CD14-positive monocyte (primary cell): ENCODE measurements at regions not wholly inside any gene's neighbourhood (a gene's known extent, or its start where the extent isn't known, plus 50 kb on each side); places are given as distances from the start of the nearest gene placed in this dataset.

Source experiments
- DNase-seq, 3 donors: peaks; one replicate each; pipeline ENCODE4 v3.0.0-alpha.2; 2011 to 2022
- H2AFZ ChIP-seq: 2 replicates; pipeline ENCODE4 v1.6.0; 2012; ENCODE audit warnings: mild to moderate bottlenecking, low read depth, low read length, inconsistent platforms; ENCODE audit not compliant: insufficient read depth, poor library complexity, severe bottlenecking
- H3K27ac ChIP-seq, 2 donors: 1 replicate in 1 of 2; 2 replicates in 1 of 2; pipeline ENCODE4 v1.5.1; 2012 to 2013; ENCODE audit warnings: low read length in 2 of 2, control low read depth in 1 of 2, inconsistent platforms in 1 of 2, low read depth in 1 of 2, mild to moderate bottlenecking in 1 of 2
- H3K27me3 ChIP-seq, 2 donors: one replicate each; pipeline versions ENCODE4 v1.6.0 to v1.6.1; 2011 to 2013; ENCODE audit warnings: low read length in 2 of 2; ENCODE audit not compliant: control insufficient read depth in 2 of 2, insufficient read depth in 2 of 2
- H3K36me3 ChIP-seq, 2 donors: replicated peaks in 1 of 2; 1 replicate in 1 of 2; 2 replicates in 1 of 2; pipeline versions ENCODE4 v1.5.1 to v1.6.1; 2012 to 2013; ENCODE audit warnings: low read length in 2 of 2, control low read depth in 1 of 2, inconsistent platforms in 1 of 2, mild to moderate bottlenecking in 1 of 2; ENCODE audit not compliant: insufficient read depth in 2 of 2, control insufficient read depth in 1 of 2
- H3K4me1 ChIP-seq, 2 donors: 1 replicate in 1 of 2; 2 replicates in 1 of 2; pipeline versions ENCODE4 v1.5.1 to v1.6.1; 2012 to 2013; ENCODE audit warnings: low read length in 2 of 2, control low read depth in 1 of 2, inconsistent platforms in 1 of 2, mild to moderate bottlenecking in 1 of 2, moderate library complexity in 1 of 2; ENCODE audit not compliant: insufficient read depth in 2 of 2, control insufficient read depth in 1 of 2
- H3K4me2 ChIP-seq: replicated peaks from 2 replicates; pipeline ENCODE3; 2012; ENCODE audit warnings: low read length, moderate library complexity, mild to moderate bottlenecking; ENCODE audit not compliant: poor library complexity, severe bottlenecking; ENCODE audit errors: extremely low read depth
- H3K4me3 ChIP-seq, 3 experiments: fragments of 200-600 bp in 1 of 3; sonication (generic) in 1 of 3; replicated peaks in 1 of 3; 1 replicate in 2 of 3; 2 replicates in 1 of 3; pipeline ENCODE4 v1.5.1; 2011 to 2013; ENCODE audit warnings: low read length in 3 of 3, mild to moderate bottlenecking in 3 of 3, control low read depth in 2 of 3, low read depth in 2 of 3, inconsistent platforms in 1 of 3, moderate library complexity in 1 of 3
- H3K79me2 ChIP-seq: 2 replicates; pipeline ENCODE4 v1.6.0; 2012; ENCODE audit warnings: mild to moderate bottlenecking, control low read depth, inconsistent platforms, low read length, moderate library complexity; ENCODE audit not compliant: insufficient read depth
- H3K9ac ChIP-seq: 2 replicates; pipeline ENCODE4 v1.6.0; 2017; ENCODE audit warnings: low read length, mild to moderate bottlenecking; ENCODE audit not compliant: insufficient read depth, poor library complexity, severe bottlenecking
- H3K9me3 ChIP-seq, 2 donors: replicated peaks in 1 of 2; 1 replicate in 1 of 2; 2 replicates in 1 of 2; pipeline versions ENCODE4 v1.5.1 to v1.6.1; 2012 to 2013; ENCODE audit warnings: low read length in 2 of 2, control low read depth in 1 of 2; ENCODE audit not compliant: control insufficient read depth in 1 of 2, insufficient read depth in 1 of 2
- H4K20me1 ChIP-seq: 2 replicates; pipeline ENCODE4 v1.6.0; 2012; ENCODE audit warnings: mild to moderate bottlenecking, low read length, control low read depth, moderate library complexity; ENCODE audit not compliant: insufficient read depth
- H3K27ac Mint-ChIP-seq, 7 donors: one replicate each; pipeline ENCODE4 v1.8.0; 2020; ENCODE audit warnings: mild to moderate bottlenecking in 7 of 7, mixed read lengths in 7 of 7, moderate library complexity in 6 of 7, inconsistent platforms in 2 of 7
- H3K27me3 Mint-ChIP-seq, 3 donors: one replicate each; pipeline ENCODE4 v1.8.0; 2021 to 2022; ENCODE audit warnings: low read depth in 3 of 3, mild to moderate bottlenecking in 3 of 3, mixed read lengths in 3 of 3, moderate library complexity in 3 of 3, inconsistent platforms in 1 of 3
- H3K36me3 Mint-ChIP-seq, 2 donors: one replicate each; pipeline ENCODE4 v1.8.0; 2020; ENCODE audit warnings: mixed read lengths in 2 of 2, inconsistent platforms in 1 of 2, mild to moderate bottlenecking in 1 of 2
- H3K4me1 Mint-ChIP-seq: one replicate; pipeline ENCODE4 v1.8.0; 2020; ENCODE audit warnings: mild to moderate bottlenecking, mixed read lengths
- H3K4me3 Mint-ChIP-seq, 2 donors: one replicate each; pipeline ENCODE4 v1.8.0; 2020; ENCODE audit warnings: mild to moderate bottlenecking in 2 of 2, mixed read lengths in 2 of 2, moderate library complexity in 1 of 2
- H3K9me3 Mint-ChIP-seq, 7 donors: one replicate each; pipeline ENCODE4 v1.8.0; 2020 to 2022; ENCODE audit warnings: mixed read lengths in 7 of 7, mild to moderate bottlenecking in 6 of 7, moderate library complexity in 6 of 7, inconsistent platforms in 2 of 7
- WGBS: methylation state at CpG from one replicate; pipeline ENCODE4 v1.1.5; 2013; ENCODE audit warnings: missing lambda C conversion rate; ENCODE audit not compliant: insufficient coverage; 5-methylcytosine and 5-hydroxymethylcytosine counted together
- intact Hi-C, 2 donors: fragments of 100-400 bp; cut with micrococcal nuclease; formaldehyde crosslinking; loops; one replicate each; pipeline versions ENCODE4 v1.15.0 to v1.15.1; 2023
- TF ChIP-seq, protein P1 (sequence below): fragments of 200-600 bp; IDR thresholded peaks from one replicate; pipeline ENCODE4 v1.8.0; 2022; ENCODE audit warnings: antibody characterized with exemption, mild to moderate bottlenecking

DNA sequence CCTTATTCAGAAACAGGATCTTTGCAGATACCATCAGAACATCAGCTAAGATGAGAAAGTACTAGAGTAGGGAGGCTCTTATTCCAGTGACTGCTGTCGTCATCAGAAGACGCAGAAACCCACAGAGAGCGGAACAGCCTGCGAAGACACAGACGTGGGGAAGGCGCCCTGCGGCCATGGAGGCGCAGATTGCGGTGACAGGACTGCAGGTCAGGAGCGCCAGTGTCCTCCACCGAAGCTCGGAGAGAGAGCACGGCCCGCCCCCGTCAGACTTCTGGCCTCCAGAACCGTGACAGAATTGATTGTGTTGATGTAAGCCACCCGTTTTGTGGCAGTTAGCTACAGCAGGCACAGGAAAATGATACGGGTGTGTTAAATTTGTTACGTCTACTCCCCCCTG, 275.5 kb downstream of the EFNB2 start:
- Histone ChIP-seq H3K27me3 (no peaks in the 10 kb centered on the region), H3K4me3 (no peak overlapping the region), H3K27ac (no peak overlapping the region), H3K4me1 (no peaks in the 10 kb centered on the region), H3K4me2 (no peak overlapping the region), H4K20me1 (no peaks in the 10 kb centered on the region), H3K36me3 (no peaks in the 10 kb centered on the region), H3K9ac (no peak overlapping the region), H3K79me2 (no peaks in the 10 kb centered on the region), H3K9me3 (peaks cover 24 to 29% of the 10 kb centered on the region in 2 donors), H2AFZ (no peak overlapping the region)
- H3K4me1 Mint-ChIP-seq = no peaks in the 10 kb centered on the region
- intact Hi-C loops = no loop called here
- no peak overlapping the region for H3K4me3 Mint-ChIP-seq
- H3K36me3 Mint-ChIP-seq = no peaks in the 10 kb centered on the region
- H3K27ac Mint-ChIP-seq = no peak overlapping the region
- peaks cover 10 to 24% (median 16%) of the 10 kb centered on the region in 7 donors for H3K9me3 Mint-ChIP-seq
- no peak for DNase-seq
- TF ChIP-seq, protein P1, sequence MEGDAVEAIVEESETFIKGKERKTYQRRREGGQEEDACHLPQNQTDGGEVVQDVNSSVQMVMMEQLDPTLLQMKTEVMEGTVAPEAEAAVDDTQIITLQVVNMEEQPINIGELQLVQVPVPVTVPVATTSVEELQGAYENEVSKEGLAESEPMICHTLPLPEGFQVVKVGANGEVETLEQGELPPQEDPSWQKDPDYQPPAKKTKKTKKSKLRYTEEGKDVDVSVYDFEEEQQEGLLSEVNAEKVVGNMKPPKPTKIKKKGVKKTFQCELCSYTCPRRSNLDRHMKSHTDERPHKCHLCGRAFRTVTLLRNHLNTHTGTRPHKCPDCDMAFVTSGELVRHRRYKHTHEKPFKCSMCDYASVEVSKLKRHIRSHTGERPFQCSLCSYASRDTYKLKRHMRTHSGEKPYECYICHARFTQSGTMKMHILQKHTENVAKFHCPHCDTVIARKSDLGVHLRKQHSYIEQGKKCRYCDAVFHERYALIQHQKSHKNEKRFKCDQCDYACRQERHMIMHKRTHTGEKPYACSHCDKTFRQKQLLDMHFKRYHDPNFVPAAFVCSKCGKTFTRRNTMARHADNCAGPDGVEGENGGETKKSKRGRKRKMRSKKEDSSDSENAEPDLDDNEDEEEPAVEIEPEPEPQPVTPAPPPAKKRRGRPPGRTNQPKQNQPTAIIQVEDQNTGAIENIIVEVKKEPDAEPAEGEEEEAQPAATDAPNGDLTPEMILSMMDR = no peak
- WGBS = 97% methylated on average over 16 of the region's 19 CpGs
- H3K27me3 Mint-ChIP-seq = peaks cover 0 to under 1% (median 0%) of the 10 kb centered on the region in 3 donors

DNA sequence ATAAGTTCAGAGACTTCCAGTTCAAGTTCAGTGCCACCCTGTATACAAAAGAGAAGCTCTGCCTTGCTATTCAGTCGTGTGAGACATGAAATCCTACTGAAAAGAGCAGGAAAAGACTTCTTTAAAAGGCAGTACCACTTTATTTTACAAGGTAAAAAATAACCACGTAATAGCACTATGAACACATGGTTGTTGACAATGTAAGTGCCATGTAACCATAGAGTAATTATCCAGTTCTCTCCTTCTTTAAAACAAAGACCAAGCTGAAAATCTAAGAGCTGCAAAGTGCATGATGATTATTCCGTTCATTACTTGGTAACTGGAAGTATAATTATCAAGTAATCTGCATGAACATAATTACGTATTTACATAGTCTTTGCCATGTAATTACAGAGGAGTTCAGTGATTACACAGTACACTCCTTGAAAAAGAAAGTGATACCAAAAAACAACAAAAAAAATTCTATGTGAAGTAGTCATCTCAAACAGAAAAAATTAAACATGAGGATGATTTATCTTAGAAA, 288.7 kb downstream of the EFNB2 start:
- Mint-ChIP-seq H3K36me3 (no peaks in the 10 kb centered on the region), H3K4me3 (no peak overlapping the region), H3K27ac (no peak overlapping the region), H3K9me3 (peaks cover 0 to 8% (median 1%) of the 10 kb centered on the region in 7 donors), H3K4me1 (no peaks in the 10 kb centered on the region), H3K27me3 (peaks cover 0 to 1% (median 0%) of the 10 kb centered on the region in 3 donors)
- no peak overlapping the region for H3K4me3 ChIP-seq
- no peak overlapping the region for H3K9ac ChIP-seq
- no peaks in the 10 kb centered on the region for H3K27me3 ChIP-seq
- H3K79me2 ChIP-seq = no peaks in the 10 kb centered on the region
- no peak overlapping the region for H3K27ac ChIP-seq
- H4K20me1 ChIP-seq = no peaks in the 10 kb centered on the region
- no peak for DNase-seq
- H3K4me2 ChIP-seq = no peak overlapping the region
- peaks cover under 1 to 2% of the 10 kb centered on the region in 2 donors for H3K9me3 ChIP-seq
- intact Hi-C loops = no loop called here
- H2AFZ ChIP-seq = no peak overlapping the region
- H3K36me3 ChIP-seq = no peaks in the 10 kb centered on the region
- WGBS = no CpG with 5 or more reads among the region's 4 CpGs
- TF ChIP-seq, protein P1 = no peak
- no peaks in the 10 kb centered on the region for H3K4me1 ChIP-seq
